AG08396 (cell line): ENCODE measurements at regions not wholly inside any gene's neighbourhood (a gene's known extent, or its start where the extent isn't known, plus 50 kb on each side); places are given as distances from the start of the nearest gene placed in this dataset.

Experiments
- DNase-seq: peaks from one replicate; pipeline ENCODE4 v3.0.0; 2012; ENCODE audit warnings: low spot score, mixed read lengths

DNA sequence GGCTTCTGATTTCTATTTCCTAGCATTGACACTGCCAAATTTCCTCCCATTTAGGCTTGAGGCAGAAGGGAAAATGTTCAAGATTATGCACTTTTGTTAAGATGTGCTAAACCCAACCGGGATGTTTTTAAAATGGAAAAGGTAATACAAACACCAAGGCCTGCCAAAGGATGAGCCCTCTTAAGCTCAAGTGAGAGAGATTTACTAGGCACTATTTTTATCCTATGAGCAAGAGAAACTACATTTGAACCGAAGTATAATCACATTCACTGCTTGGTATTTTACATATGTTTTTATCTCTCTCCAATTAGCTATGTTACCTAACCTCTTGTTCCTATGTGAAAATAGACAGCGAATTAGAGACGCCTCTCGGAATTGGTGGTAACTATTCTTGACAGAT is 295.8 kb downstream of the GABRB3 start:
- DNase-seq, result no peak

DNA sequence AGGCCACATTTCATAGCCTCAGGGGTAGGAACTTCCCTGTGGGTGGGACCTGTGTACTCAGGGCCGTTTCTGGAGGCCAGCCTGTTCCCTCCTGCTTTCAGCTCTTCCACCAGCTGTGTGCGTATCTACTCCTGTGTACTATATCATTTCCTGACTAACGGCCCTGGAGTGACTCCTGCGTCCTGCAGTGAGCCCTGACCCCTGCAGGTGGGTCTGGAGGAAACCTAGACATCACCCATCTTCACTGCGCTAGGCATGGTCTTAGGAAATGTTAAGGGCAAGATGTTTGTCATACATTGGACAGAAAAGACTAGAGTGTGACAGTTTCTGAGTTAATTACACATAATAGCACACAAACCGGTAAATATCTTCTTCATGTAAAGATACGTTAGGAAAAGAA is 297.3 kb downstream of the GABRB3 start:
- no peak for DNase-seq

DNA sequence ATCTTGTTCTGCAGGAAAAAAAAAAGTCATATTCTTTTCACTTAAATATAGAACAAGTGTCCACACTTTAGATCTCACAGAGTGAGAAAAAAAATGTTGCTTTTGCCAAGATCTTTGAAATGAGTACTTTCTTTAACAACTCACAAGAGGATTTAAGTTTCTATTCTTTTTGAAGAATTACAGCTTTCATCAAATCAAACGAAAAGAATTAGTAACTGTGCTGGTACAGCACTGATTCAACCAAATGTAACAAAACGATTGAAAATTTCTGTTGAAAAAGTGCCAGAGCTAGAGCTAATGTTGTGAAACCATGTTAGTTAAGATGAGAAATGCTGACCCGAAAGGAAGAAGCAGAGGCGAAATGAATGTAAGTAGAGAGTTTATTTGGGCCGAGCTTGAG is 300.2 kb downstream of the GABRB3 start:
- DNase-seq, result no peak

DNA sequence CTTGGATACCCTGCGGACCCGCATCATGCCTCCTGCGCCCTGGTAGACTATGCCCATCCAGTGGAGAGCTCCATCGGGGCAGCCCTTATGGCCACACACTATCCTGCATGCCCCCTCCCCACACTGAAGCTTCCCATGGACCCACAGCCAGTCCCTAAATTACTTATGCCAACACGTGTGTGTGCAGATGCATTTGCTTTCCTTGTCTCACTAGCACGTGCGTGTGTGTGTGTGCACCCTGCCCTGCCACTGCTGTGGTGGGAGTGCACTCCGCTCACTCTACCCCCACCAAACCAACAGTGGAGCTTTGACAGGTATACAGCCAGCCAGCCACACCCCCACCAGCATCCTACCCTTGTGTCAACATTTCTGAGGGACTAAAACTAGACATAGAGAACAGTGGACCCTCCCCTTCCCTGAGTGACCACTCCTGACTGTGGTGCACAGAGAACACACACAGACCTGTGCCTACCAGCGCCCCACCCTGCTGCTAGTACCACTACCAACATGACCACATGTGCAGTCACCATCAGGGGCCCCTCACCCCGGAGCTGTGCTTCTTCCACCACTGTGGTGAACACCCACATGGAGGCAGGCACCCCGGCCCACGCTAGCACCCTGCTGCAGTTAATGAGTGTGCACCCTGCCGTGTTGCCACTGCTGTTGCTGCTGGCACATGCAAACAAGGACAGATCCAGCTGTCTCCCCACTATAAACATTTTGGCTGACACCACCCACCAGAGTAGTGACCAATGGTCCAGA is 310.8 kb downstream of the GABRB3 start:
- DNase-seq, result no peak

DNA sequence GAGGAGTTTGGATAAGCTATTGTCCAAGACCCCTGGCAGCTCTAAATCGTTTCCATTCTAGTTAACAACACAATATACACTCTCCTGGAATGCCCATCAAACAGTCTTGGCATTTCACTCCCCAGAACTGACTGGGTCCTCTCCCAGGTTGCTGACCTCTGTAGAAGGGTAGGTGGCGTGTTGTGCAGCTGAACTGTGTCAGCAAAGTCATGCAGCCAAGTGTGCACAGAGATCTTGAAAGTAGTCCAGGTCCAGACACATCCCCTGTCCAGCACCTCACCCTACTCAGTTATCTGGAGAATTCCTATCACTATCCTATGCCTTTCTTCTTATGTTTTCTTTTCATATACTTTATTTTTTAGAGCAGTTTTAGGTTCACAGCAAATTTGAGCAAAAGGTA is 312.7 kb downstream of the GABRB3 start:
- DNase-seq, result no peak

DNA sequence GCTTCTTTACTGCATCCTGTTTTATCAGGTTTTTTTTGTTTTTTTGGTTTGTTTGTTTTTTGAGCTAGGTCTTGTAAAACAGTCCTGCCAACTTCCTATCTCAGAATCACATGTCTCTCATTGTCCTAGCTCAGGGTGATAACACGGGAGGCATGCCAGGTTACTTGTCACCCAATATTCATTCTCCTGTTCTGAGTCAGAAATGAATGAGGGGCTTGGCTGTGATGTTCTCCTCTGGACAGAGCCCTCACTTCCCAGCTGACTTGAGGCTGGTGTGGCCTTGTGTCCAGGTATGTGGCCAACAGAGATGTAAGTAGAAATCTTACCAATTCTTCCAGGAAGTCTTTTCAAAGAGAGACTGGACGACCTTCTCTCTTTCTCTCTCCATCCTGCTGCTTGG is 317.0 kb downstream of the GABRB3 start:
- no peak for DNase-seq

DNA sequence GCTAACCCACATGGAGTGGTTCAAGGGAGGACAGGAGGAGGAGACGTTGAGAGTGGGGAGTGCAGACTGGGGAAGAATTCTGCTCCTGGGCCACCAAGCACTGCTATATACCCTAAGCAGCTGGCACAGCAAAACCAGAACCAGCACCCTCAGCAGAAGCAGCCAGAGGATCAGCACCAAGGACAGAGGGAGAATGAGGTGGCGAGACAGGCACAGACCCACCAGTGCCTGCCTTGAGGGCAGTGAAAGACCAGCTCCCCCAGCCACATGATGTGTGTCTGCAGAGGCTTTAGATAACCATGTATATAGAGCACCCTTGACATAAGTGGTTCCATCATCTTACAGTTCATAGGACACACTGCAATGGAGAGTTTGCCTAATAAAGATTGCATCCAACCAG is 319.0 kb downstream of the GABRB3 start:
- DNase-seq, result no peak

DNA sequence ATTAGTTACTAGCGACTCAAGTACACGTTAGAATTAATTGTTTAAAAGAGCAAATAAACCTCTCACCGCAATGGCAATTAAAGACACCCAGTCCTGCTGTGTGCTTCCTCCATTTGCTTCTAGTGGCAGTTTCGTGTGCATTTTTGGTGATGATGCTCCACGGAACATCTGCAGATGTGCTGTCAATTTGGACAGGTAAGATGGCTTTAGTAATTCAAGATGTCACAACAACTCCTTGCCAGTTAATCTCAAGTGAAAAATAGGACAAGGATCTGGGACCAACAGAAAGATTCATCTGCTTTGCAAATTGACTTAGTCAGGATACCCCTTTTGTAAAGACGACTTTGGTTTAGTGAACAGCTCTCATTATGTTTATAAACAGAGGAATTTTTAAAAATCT is 320.9 kb downstream of the GABRB3 start:
- no peak for DNase-seq

DNA sequence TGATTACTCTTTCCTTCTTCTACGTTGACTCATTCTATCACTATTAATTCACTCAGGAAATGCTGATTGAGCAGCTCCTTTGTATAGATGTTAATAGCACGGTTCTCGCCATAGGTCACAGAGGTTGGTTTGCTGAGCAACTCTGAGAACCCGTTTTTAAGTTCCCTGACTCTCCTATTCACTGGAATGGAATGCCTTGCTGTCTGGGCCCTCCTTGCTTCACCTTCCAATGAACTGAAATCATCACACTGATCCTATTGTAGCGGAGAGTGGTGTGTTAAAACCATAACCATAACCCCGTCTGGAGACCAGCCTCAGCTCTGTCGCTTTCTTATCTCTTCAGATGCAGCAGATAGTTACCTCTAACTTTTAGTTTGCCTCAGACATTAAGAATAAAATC is 323.6 kb downstream of the GABRB3 start:
- DNase-seq, result no peak

DNA sequence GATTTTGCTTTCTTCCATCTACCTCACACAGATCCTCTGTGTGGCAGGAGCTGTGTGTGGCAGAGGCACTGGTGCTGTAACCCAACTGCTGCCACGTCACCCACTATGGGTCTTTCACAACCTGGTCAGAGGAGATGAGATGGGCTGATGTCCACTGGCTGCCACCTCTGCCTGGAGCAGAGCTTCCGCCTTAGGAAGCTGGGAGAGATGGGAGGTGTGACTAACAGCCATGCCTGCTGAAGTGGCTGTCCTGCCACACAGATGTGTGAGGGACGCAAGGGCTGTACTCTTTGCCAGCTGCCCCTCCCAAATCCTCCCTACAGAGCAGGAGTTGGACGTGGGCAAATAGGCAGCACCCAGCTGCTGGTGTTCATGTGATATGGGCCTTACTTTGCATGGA is 329.5 kb downstream of the GABRB3 start:
- DNase-seq, result no peak

DNA sequence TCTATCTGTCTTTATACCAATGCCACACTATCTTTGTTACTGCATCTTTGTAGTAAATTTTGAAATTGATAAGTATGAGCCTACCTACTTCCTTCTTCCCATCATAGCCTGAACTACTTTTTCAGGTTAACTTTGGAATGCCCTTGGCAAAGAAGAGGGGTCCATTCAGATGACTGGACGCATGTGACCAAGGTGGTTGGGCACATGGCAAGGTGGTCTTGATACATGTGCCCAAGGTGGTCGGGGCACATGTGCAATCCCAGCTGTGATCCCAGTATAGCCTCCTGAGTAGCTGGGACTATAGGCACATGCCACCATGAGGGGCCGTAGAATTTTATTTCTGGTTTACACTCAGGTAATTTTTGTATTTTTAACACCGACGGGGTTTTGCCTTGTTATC is 330.2 kb downstream of the GABRB3 start:
- DNase-seq, result no peak

DNA sequence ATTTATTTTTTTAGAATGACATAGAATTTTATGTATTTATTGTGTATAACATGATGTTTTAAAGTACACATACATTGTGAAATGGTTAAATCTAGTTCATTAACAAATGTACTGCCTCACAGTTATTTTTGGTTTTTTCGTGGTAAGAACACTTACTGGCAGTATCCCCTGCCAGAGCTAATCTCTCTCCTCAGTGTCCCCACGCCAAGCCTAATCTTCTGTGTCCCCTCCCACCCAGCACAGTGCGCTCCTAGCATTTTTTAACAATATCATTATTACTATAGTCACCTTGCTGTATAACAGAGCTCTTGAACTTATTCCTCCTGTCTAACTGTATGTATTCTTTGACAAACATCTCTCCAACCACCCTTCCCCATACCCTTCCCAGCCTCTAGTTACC is 333.2 kb downstream of the GABRB3 start:
- DNase-seq, result no peak

DNA sequence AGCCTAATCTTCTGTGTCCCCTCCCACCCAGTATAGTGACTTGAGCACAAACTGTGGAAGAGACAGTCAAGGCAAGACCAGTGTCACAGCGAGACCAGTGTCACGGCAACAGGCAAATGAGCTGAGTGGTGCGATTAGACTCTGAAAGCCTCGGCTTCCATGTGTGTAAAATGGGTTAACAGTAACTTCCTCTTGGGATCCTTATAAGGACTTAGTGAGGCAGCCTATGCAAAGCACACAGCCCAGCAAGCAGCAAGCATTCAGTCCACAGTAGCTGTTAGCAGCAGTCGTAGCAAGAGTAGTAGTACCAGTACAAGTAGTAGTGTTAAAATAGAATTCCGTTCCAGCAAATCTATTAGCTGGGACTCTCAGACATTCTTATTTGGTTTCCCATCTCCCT is 334.1 kb downstream of the GABRB3 start:
- no peak for DNase-seq

DNA sequence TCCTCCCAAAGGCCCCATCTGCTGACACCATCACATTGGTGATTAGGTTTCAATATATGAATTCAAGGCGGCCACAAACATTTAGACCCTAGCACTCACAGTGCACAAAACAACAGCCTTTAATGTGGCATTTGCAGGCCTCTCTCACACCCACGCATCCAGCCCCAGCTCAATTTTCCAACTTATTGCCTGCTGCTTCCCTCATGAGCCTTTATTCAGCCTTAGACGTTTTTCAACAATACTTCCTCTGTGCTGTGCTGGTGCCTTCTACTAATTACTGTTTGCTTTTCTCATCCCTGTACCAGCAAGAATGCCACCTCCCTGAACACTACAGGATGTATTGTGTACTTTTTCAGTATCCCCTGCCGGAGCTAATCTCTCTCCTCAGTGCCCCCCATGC is 334.6 kb downstream of the GABRB3 start:
- DNase-seq, result no peak

DNA sequence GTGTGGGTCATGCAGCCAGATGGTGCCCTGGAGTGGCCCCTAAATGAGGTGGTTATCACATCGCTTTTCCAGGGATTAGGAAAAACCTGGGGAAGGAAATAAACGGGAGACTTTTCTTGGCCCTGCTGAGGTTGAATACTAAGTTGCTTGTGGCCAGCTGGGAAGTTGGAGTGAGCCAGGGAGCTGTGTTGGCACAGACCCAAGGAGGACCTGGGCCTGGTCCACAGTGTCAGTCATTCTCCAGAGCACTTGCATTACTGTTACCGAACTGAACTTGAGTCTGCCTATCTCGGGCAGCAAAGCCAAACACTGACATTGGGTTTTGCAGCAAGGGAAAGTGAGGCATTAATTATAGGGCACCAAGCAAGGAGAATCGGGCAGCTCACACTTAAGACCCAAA is 339.0 kb downstream of the GABRB3 start:
- DNase-seq, result no peak

DNA sequence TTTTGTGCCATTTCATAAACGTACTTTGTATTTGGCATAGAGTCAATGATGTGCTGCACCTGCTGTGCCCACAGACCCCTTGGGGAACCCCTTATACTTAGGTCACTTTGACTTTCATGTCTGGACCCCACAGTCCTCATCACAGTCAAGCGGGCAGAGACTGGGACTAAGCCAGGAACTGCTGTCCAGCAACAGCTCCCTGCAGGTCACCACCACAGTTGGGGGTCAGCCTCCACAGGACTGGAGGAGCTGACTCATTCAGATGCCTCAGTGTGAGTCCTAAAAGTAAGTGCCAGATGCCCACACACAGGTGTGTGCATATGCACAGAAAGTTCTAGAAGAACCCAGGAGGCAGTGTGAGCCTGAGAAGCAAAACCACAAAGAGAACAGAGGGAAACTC is 339.8 kb downstream of the GABRB3 start:
- no peak for DNase-seq

DNA sequence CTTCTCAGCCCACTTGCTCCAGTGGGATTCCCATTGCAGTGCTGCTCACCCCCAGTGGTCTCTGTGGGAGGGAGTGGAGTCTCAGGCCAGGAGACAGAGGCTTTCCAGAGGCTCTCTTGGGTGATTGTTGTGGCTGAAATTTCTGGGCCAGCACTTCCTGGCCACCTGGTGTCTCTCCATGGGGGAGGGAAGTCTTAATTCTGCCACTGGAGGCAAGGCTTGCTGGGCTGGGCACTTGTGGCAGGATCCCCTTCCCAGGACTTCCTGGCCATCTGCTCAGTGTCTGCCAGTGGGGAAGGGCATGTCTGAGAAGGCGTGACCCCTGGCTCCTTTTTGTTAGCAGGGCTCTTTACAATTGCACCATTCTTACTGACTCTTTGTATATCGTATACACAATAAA is 351.8 kb downstream of the GABRB3 start:
- DNase-seq, result no peak

DNA sequence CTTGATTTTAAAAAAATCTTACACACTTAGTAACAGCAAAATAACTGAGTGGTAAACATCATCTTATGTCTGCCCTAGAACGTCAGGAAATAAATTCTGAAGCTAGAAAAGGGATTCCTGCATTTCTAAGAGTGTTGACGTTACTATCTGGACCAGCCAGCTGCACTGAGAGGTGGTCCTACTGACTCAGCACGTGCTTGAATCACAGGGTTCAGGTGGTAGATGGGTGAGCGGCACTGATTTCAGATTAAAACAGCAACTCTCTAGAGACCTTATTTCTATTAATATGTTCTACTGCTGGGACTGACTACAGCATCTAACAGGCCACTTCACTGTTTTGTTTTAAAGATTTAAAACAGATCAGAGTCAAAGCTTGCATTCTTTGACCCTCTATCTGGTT is 377.2 kb downstream of the GABRB3 start:
- DNase-seq, result no peak

DNA sequence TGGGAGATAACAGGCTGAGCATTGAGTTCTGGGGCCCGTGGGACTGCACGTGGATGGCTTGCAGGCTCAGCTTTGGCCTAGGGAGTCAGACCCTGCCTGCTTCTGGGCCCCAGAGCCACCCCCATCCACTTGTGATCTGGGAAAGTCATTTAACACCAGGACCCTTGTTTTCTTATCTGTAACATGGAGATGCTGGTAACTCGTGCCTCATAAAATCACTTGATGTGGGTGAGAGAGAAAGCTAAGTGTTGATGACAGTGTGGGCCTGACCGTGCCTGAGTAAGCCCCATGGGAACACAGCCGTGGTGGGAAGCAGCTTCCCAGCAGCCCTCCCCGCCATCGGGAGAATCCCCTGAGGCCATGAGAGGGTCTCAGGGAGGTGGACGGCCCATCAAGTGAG is 378.1 kb downstream of the GABRB3 start:
- no peak for DNase-seq

DNA sequence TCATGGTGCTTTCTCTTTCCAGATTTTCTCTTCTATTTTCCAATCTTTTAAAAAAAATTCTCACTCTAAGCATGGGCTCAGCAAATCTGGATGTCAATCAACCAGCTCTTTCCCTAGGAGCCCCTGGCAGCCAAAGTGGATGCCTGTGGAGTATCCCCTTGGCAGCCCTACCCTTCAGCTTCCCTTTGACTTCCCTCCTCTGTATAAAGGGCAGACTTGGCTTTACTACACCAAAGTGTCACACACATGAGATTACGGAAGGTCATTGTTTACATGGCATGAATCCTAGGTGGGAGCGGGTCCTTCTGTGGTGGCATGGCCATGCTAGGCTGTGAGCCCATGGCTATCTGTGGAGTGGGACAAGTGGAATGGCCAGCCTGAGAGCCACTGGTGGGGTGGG is 379.9 kb downstream of the GABRB3 start:
- DNase-seq, result no peak

DNA sequence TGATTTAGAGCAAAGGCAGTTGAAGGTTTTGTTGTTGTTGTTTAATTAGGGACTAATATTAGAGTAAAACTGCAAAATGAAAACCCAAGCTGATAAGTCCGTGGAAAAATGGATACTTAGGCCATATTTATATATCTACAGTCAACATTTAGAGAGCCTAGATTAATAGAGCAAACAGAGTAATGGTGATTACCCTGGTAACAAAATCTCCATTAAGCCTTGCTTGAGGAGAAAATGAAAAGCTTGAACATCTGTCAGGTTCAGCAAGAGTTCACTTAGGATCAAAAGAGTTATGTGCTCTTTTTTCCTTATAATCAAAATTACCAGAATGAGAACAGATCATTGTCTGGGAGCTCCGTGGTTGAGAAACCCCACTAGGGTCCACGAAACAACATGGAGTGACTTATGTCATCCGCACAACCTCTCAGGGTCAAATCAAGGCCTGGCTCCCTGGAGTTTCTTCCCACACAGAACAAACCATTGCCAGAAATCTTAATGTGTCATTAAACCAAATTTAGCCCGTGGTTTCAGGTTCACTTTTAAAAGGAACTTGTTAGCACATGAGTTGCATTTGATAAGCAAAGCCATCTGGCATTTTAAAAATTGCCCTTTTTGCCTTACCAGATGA is 381.2 kb downstream of the GABRB3 start:
- DNase-seq, result no peak

DNA sequence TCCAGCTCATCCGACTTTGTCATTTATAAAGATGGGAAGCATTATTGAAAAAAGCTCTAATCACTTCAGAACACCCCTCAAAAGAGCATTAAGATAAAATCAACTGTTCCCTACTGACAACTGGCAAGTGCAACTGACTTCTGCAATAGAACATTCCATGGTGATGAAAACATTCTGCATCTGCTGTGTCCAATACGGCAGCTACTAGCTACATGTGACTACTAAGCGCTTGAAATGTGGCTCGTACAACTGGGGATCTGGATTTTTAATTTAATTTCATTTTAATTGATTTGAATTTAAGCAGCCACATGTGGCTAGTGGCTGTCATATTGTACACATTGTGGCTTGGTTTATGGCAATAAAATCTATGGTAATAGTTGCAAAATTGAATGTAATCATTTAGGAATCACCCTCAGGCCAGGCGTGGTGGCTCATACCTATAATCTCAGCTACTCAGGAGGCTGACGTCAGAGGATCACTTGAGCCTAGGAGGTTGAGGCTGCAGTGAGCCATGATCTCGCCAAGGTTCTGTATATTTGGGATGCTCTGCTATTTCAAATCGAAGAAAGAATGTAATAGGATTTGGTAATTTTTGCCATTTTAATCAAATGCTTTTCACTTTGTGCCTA is 390.3 kb downstream of the GABRB3 start:
- DNase-seq, result no peak

DNA sequence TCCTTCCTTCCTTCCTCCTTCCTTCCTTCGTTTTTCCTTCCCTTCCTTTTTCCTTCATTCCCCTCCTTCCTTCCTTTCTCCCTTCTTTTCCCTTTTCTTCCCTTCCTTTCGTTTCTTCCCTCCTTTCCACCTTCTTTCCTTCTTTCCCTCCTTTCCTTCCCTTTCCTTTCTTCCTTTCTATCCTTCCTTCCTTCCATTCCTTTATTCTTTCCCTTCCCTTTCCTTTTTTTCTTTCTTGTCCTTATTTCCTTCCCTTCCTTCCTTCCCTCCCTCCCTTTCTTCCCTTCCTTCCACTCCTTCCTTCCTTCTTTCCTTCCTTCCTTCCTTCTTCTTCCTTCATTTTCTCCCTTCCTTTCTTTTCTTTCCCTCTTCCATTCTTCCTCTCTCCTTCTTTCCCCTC is 394.6 kb downstream of the GABRB3 start:
- DNase-seq, result no peak

DNA sequence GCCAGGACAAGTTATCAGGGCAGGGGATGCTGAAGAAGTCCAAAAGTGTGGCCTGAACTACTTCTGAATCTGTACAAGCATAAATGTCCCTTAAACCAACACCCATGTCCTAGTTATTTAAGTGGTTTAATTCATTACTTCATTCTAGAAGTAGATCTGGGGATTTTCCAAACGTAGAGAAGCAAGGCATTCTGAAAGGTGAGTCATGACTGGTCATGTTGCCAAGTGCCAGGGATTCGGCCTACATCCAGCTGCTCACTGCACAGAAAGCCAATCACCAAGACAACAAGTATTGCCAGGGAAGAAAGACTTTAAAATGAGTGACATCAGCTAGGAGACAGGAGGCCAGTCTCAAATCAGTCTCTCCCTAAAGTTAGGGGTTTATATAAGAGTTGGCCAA is 396.6 kb downstream of the GABRB3 start:
- DNase-seq, result no peak
